ENCODE measurements at regions not wholly inside any gene's neighbourhood (a gene's known extent, or its start where the extent isn't known, plus 50 kb on each side); places are given as distances from the start of the nearest gene placed in this dataset.

DNA sequence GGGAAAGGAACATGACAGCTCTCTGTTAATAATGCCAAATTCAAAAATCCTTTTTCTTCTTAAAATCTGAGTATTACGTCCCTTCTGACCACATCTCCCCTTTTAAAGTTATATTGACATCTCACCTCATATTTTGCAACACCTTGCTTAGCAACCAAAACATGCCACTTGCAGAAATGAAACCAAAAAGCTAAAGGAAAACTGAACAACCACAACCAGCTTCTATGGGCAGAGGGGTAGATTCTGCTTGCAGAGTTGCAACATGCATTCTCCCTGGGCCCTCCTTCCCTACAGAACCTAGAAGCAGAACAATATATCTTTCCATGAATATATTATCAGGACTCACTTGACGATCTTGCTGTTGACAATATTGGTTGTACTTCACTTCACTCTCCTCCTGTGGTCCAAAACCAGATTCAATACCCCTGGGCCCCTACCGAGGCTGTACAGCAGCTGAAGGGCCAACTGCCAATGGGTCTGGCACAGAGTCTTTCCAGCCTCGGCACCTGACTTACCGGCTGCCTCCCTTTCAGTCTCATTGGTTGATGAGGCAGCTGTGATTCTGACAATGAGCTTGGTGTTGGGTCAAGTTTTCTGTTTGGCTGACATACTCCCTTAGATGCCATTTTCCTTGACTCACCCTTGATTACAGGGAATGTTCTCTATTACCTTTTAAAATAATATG, 616.6 kb downstream of the ZEB2 start:
- DNase-seq = peak; percentile 53

DNA sequence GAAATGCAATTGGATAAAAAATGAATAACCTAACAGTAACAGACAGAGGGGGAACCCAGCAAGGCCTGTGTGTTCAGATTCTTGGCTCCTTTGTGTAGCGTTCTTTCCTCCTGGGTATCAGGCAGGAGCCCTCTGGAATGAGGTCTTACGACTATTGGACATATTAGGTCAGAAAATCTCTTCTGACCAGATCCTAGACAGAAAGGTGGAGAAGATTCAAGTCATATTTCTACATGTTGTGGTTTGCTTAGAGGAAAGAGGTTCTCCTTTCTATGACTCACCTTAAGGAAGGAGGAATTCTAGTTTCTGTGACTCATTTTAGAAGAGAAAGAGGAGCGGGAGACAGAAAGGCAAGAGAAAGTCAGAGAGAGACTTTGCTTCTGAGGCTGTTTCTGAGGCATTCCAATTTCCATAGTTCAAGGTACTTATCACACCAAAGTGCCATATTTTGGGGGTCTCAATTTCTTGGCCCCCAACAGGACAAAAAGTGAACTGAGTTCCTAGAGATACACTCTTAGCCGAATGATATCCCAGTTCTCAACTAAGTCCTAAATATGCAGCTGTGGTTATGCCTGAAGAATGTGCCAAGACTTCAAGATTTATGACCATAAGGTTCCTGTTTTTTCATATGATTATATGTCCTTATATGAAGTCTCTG, 618.6 kb downstream of the ZEB2 start:
- peak; percentile 73 for DNase-seq

DNA sequence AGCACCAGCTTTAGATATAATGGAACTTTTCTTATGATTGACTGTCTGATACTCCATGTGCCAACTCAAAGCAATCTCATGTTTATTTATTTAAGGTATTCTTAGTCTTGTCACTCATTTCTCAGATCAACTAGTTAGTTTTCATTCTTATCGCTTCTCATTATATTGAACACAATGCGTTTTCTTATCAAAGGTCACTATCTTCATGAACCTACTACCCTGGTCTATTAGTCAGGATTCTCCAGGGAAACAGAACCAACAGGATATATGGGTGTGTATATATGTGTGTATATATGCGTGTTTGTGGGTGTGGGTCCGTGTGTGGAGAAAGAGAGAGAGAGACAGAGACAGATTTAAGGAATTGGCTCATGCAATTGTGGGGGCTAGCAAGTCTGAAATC, 619.9 kb downstream of the ZEB2 start:
- DNase-seq = no peak

DNA sequence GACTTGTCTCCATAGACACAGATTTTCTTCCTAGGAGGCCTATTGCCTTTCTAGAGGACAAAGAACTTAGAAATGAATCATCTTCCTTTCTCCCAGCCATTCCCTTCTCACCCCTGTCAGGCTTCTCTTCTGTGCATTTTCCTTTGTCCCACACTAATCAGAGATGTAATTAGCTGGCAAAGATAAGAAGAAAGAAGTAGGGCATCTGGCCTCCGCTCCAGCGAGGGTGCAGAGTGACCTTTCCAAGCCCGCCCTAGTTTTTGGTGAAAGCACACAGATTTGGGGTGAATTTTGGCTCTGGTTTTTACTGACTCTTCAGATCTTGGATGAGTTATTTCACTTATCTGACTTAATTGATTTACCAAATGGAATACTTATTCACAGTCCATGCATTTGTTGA, 626.5 kb downstream of the ZEB2 start:
- no peak for DNase-seq

DNA sequence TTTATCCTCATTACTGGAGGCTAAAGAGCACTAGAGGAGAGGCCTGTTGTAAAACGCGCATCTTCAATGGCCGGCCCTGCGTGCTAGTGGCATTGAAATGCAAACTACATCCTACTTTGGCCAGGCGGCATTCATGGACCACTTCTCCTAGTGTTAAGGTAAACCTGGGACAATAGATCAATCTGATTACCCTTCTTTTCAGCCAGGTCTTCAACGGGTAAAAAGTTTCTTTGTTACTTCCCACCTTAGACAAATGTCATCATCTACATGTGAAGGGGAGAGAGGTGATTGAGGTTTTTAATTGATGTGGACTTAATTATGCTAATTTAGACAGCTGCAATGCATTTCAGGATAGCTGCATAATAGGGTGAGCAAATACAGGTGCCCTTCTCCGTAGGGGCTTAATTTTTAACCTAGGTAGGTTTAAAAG, 628.0 kb downstream of the ZEB2 start:
- DNase-seq = no peak

DNA sequence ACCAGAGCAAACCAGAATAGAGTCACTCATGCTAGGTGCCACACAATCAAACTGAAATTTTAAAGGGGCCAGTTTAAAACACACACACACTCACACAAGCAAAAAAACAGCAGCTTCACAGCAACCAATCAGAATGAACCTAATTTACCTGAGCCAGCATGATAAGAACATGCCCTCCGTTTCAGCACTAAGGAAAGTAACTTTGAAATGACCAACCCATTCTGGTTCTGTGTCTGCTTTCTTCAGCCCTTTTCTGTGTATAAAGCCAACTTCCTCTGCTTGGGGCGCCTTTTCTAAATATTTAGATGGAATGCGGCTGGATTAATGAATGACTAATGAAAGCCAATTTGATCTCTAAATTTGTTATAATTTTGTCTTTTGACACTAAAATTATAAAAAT, 629.1 kb downstream of the ZEB2 start:
- DNase-seq = no peak

DNA sequence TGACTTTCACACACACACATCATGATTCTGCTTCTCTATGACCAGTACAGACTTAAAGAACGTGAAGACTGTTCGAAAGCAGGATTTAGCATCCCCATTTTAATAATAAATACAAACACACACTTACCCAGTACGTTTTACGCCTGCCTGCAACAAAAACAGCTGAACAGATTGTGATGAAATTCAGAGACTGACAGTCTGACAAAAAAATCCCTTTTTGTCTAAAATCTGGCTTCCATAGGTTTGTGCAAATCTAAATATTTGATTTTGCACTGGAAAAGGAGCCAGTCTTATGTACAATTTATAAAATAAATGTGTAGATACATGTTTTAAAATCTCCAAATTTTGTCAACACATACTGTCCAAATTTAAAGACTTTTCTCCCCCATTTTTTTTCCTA, 630.7 kb downstream of the ZEB2 start:
- no peak for DNase-seq

DNA sequence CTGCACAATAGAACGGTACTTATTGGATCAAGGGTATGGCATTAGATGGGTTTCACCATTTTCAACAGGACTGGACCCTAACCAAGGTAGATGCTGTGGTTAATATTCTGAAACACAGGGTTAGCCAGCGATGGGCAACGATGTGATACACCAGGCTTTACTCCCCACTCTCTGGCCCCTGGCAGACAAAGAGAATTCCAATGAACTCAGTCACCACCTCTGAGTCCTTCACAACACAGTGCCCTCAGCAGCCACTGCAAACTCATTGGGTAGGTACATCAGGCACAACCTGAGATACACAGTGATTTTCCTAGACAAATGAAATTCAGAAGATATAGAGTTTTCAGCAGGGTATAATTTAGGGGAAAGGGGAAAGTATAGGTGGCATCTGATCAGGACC, 634.5 kb downstream of the ZEB2 start:
- no peak for DNase-seq

DNA sequence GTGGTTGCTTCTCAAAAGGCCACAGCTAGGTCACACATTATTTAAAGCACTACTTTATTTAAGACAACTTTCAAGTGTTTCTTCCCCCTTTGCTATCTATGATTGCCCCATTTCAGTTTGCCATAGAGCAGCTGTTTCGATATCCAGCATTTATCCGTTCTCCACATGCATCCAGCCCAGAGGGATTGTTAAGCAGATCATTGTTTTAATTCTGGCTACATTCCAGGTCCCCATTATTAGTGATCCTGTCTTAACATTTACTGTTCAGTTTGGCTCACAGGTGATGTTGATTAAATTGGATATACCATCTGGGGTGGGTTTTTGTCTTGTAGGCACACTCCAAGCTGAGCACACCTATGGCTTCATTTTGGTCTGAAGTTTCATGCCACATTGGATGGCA, 638.7 kb downstream of the ZEB2 start:
- DNase-seq = no peak

DNA sequence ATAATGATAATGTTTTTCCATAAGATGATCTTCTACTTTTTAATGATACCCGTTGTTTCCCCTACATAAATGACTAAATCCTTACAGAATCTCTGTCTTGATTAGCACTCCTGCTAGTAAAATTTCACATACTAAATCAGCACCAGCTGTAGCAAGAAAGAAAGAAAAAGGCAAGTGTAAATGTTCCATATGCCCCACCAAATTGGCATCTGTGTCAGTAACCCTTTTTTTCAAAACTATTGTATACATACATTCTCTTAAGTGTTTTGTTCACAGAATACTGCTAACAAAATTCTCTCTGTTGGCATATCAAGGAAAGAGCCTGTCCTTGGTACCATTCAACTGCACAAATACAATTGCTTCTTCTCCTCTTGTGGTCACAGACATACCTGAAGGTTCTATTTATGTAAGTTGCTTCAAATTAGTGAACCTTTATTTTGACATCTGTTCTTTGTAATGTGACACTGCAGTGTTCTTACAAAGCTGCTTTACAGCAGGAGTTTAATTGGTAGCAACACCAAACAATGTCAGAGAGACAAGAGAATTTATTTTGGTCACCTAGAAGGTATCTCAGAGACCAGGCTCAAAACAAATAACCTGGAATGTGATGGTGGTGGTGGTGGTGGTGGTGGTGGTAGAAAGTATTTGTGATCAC, 641.9 kb downstream of the ZEB2 start:
- no peak for DNase-seq

DNA sequence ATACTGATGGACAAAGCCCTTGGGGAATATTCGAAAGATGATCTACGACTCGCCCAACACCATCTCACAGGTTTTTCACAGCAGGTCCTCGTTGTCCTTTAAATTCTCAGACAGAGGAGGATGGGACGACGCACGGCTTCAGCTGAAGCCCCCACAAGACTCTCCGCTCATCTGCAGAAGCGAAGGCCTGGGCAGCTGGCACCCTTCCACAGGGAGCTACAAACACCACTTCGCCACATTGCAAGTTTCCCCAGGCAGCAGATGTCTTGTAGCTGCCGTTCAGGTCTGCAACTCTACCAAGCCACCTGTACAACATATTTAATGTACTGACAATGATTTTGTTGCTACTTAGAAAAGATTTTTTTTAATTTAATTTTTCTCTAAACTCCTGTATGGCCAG, 642.9 kb downstream of the ZEB2 start:
- no peak for DNase-seq

DNA sequence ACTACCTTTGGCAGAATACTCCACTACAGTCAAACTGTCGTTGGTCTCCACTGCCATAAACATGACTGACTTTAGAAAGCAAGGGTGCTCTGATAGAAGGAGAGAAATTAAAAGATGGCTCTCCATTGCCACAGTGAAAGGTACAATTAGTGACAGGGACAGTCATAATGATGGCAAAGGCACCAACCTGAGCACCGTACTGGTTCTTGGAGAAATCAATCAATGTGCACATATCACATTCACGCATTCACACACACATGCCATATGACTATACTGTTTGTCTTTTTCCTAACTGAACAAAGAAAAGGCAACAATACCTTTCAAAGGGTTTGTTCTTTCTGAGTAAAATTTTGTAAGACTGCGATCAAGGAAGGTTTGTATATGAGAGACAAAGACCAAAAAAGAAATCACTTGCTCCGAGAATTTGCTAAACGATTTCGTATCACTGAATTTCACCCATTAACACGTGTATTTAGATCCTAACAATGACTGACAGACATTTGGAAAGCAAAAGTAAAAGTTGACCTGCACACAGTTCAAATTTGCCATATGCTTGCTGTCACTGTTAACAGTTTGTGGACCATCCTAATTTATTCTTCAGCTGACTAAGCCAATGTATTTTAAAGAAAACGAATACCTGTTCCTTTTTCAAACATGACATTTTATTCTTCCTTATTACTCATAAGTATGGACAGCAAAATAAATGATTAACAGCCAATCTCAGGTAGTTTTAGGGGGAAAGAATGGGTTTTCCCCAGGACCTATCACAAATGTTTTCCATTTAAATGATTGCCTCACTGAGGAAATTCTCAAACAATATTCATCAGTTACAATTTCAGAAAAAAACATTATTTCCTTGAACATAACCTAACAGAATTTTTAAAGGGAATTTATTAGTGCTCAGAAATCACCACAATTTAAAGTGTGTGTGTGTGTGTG, 644.4 kb downstream of the ZEB2 start:
- DNase-seq = no peak

DNA sequence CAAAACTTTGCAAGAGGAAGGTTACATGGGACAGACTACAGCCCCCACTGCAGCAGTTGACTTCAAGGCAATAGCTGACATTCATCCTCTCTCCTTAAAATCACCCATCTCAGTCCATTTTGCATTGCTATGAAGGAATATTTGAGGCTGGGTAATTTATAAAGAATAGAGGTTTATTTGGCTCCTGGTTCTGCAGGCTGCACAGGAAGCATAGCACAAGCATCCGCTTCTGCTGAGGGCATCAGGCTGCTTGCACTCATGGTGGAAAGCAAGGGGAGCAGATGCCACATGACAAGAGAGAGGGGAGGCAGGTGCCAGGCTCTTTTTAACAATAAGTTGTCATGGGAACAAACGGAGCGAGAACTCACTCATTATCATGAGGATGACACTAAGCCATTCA, 646.0 kb downstream of the ZEB2 start:
- no peak for DNase-seq

DNA sequence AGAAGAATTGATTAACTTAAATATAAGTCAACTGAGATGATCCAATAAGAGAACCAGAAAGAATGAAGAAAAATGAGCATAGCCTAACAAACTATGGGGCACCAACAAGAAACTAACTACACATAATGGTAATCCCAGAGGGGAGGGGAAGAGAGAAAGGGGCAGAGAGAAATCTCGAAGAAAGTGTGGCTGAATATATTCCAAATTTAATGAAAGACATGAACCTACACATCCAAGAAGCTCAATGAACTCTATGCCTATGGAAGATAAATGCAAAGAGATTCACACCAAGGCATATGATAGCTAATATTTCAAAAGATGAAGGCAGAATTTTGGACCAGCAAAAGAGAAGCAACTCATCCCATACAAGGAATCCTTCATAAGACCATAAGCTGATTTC, 649.2 kb downstream of the ZEB2 start:
- no peak for DNase-seq

DNA sequence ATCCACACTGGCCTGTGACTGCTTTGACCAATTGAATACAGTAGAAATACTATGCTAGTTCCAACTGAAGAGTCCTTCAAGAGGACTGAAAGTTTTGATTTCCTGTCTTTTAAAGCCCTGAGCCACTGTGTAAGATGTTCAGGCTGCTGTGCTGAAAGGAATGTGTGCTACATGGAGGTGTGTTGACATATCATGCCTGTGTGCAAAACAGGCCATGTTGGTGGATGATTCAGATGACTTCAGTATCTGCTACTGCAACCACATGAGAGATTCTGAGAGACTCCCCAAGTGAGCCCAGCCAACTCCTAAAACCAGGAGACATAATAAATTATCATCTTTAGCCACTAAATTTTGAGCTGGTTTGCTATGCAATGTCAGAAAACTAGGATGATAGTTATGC, 662.9 kb downstream of the ZEB2 start:
- DNase-seq = no peak

DNA sequence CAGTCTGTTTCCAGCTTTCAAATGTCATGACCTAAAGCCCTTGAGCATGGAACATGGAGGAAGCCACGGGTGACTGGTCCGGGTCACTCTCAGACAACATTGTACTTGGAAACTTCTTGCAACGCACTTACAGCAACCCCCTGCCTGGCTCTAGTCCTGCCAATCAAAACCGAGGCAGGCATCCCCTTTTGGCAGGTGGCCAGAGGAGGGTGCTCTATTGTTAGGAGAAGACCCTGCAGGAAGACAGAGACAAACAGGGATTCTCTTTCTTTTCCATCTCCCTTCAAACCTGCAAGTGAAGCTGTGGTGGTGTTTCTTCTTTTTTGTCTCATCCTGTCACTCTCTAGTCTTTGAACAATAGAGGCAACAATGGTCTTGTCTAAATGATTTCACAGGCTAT, 667.2 kb downstream of the ZEB2 start:
- DNase-seq = no peak

DNA sequence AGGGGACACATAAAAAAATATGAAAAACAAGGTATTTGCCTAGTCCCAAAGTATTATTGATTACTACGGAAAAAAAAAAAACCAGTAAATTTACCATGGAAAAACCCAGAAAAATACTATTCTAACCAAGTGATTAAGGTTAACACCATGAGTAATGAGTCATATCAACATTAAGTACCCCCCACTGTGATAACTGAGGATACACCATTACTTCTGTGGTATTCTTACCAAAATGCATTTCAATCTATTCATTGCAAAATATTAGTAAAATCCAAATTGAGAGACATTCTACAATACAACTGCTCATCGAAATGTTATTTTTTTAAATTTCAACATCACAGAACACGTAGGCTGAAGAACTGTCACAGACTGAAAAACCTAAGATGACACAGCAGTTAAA, 669.8 kb downstream of the ZEB2 start:
- no peak for DNase-seq

DNA sequence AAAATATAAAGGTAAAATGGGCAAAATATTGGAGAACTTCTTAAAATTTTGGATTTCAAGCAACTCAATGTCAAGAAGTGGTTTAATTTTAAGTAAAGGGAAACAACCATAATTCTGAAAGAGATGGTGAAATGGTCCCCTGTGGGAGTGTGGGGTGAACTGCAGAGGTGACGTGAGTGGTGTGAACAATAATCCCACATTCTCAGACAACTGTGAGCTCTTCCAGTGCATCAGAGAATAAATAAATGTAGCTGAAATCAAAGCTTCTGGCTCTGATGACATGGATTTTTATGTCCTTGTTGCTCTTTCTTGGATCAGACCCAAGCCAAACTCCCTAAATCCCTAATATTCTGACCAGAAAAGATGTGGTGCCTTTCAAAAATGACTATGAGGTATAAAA, 672.7 kb downstream of the ZEB2 start:
- no peak for DNase-seq

DNA sequence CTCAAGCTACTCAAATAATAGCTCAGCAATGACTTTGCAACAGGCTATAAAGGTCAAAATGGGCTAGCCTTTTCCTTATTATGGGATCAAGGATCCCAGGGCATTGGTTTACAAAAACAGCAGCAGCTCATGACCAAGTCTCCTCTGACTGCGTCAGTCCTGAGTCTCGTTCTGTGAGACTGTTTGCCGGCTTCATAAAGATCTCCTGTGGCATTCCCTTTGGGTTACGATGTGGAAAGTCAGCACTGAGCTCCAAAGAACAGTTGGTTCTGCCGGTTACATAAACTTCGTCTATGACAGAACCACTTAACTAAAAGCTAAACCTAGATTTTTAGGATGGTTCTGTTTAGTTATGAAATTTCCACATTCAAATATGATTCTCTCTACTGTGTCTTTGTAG, 674.9 kb downstream of the ZEB2 start:
- DNase-seq = no peak

DNA sequence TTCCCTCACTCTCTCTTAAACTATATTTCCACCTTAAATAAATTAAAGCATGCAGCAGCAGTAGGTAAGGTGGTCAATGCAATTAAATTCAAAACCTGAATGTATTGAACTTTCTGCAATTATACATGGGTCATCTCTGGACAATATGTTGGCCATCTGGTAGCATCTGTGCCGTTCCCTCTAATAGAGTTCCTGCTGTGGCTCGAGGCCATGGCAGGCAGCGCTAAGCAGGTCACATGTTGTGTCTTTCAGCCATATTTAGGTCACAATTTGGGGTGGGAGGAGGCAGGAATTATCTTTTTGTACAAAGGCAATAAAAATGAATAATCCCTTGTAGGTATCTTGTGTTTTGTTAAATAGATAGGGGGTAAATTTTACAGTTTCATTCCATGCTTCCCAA, 676.2 kb downstream of the ZEB2 start:
- DNase-seq = no peak

DNA sequence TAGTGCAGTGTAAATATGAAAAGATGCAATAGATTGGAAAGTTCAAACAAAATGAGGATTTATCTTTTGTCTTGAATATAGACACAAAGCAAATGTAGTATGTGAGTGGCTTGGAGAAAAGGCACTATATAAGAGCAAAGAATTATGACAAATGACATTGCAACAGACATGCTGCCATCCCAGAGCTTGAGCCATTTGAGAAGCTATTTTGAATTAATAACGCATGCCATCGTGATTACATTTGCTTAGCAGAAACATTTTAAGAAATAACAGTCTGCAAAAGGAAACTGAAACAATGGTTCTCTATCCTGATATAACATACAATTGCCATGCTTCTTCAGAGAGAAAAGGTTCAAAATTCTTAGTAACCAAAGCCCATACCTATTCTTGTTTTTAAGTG, 677.1 kb downstream of the ZEB2 start:
- no peak for DNase-seq

DNA sequence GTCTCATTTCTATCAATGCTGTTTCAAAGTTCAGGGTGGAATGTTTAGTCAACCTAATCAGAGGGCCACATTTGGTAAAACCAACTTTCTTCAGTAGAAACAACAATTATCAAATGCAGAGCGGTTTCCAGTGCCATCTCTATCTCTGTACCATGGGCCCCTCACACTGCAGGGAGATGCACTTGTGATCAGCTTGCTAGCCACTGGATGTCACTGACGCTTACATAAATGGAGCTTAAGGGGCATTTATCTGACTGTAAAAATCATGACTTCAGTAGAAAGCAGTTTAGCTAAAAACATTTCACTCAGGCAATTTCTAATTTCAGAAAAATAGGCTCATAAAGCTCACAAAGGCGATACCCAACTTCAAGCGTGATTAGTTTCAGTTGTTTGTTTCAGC, 678.0 kb downstream of the ZEB2 start:
- no peak for DNase-seq

DNA sequence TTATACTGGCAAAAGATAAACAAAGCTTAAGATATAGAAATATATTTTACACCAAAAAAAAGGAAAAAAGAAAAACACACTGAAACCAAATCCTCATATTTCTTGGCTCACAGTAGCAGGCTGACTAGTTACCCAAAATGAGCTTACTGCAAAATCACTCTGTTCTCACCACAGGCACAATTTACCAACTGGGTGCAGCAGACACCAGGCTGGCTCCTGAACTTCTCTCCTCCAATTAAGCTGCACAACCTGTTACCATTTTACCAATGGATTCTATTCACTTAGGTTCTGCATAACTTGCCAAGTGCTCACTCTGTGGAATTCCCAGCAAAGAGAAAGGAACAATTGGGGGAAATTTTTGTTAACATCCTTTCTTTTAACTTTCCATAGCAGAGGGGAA, 679.3 kb downstream of the ZEB2 start:
- no peak for DNase-seq
